IMR-90 (cell line): ENCODE measurements at regions not wholly inside any gene's neighbourhood (a gene's known extent, or its start where the extent isn't known, plus 50 kb on each side); places are given as distances from the start of the nearest gene placed in this dataset.

Experiments
- ATAC-seq: fragments of 200-7000 bp; cut with Tn5 transposase; 2 replicates; pipeline ENCODE4 v1.9.1; 2020; ENCODE audit warnings: low read depth, mild to moderate bottlenecking, moderate library complexity
- BruUV-seq: library from RNA; stranded (reverse); fragments of 400-500 nt; replicated peaks from 2 replicates; lab custom pipeline; 2021; lab: Mats Ljungman, UMichigan
- CTCF ChIA-PET: fragments of 300-600 bp; formaldehyde crosslinking; extraction: SDS; loops from one replicate; lab custom pipeline; 2021; ENCODE audit warnings: antibody characterized with exemption; lab: Yijun Ruan, JAX
- POLR2A ChIA-PET: fragments of 300-600 bp; sonication (Branson Sonifier 250); formaldehyde crosslinking; loops from one replicate; lab custom pipeline; 2022; ENCODE audit warnings: antibody characterized with exemption; ENCODE audit not compliant: unreplicated experiment; lab: Charles Lee
- DNase-seq: peaks from one replicate; pipeline ENCODE4 v3.0.0; 2013
- H2AFZ ChIP-seq: replicated peaks from 2 replicates; pipeline ENCODE3; 2013; ENCODE audit warnings: low read length, mild to moderate bottlenecking; ENCODE audit not compliant: poor library complexity
- H2AK5ac ChIP-seq: 2 replicates; pipeline ENCODE4 v1.6.1; 2013; ENCODE audit warnings: low read depth, low read length, inconsistent platforms
- H2AK9ac ChIP-seq: replicated peaks from 2 replicates; pipeline ENCODE3; 2013; ENCODE audit warnings: mild to moderate bottlenecking, low read depth, low read length, moderate library complexity; ENCODE audit not compliant: poor library complexity
- H2BK120ac ChIP-seq: 2 replicates; pipeline ENCODE4 v1.6.1; 2013; ENCODE audit warnings: low read depth, low read length, inconsistent platforms
- H2BK15ac ChIP-seq: 3 replicates; pipeline ENCODE4 v1.6.1; 2013; ENCODE audit warnings: low read depth, low read length, inconsistent platforms
- H2BK20ac ChIP-seq: 2 replicates; pipeline ENCODE4 v1.6.1; 2013; ENCODE audit warnings: low read depth, mild to moderate bottlenecking, inconsistent platforms, low read length, moderate library complexity
- H2BK5ac ChIP-seq: 2 replicates; pipeline ENCODE4 v1.6.1; 2013; ENCODE audit warnings: mild to moderate bottlenecking, low read depth, low read length, inconsistent platforms; ENCODE audit not compliant: poor library complexity, severe bottlenecking
- H3K14ac ChIP-seq: replicated peaks from 2 replicates; pipeline ENCODE4 v1.6.1; 2013; ENCODE audit warnings: low read depth, low read length, inconsistent platforms
- H3K18ac ChIP-seq: 2 replicates; pipeline ENCODE4 v1.6.1; 2013; ENCODE audit warnings: low read depth, low read length, control low read depth
- H3K23ac ChIP-seq: 2 replicates; pipeline ENCODE4 v1.6.1; 2013; ENCODE audit warnings: low read depth, low read length, inconsistent platforms
- H3K27ac ChIP-seq: 2 replicates; pipeline ENCODE4 v1.5.1; 2013; ENCODE audit warnings: mild to moderate bottlenecking, control low read depth, low read length; ENCODE audit not compliant: insufficient read depth
- H3K27me3 ChIP-seq: 2 replicates; pipeline ENCODE4 v1.6.1; 2013; ENCODE audit warnings: low read length; ENCODE audit not compliant: control insufficient read depth, insufficient read depth
- H3K36me3 ChIP-seq: 2 replicates; pipeline ENCODE4 v1.6.1; 2013; ENCODE audit warnings: low read length, mixed read lengths; ENCODE audit not compliant: control insufficient read depth, insufficient read depth
- H3K4ac ChIP-seq: 2 replicates; pipeline ENCODE4 v1.6.1; 2013; ENCODE audit warnings: low read depth, low read length, inconsistent platforms
- H3K4me1 ChIP-seq: 2 replicates; pipeline ENCODE4 v1.6.1; 2013; ENCODE audit warnings: low read length, mixed read lengths; ENCODE audit not compliant: control insufficient read depth, insufficient read depth
- H3K4me2 ChIP-seq: 2 replicates; pipeline ENCODE4 v1.6.1; 2013; ENCODE audit warnings: low read depth, mild to moderate bottlenecking, control low read depth, low read length, moderate library complexity
- H3K4me3 ChIP-seq: 2 replicates; pipeline ENCODE4 v1.5.1; 2013; ENCODE audit warnings: low read depth, mild to moderate bottlenecking, control low read depth, low read length, moderate library complexity; ENCODE audit not compliant: insufficient read depth
- H3K56ac ChIP-seq: 2 replicates; pipeline ENCODE4 v1.6.1; 2013; ENCODE audit warnings: low read length, inconsistent platforms; ENCODE audit not compliant: insufficient read depth; ENCODE audit errors: extremely low read depth
- H3K79me1 ChIP-seq, 2 experiments: 2 replicates each; pipeline ENCODE4 v1.6.1; 2013; ENCODE audit warnings: low read length in 2 of 2, inconsistent platforms in 1 of 2, low read depth in 1 of 2
- H3K9ac ChIP-seq: 2 replicates; pipeline ENCODE4 v1.6.1; 2013; ENCODE audit warnings: low read depth, low read length, control low read depth
- H3K9me1 ChIP-seq: 2 replicates; pipeline ENCODE4 v1.6.1; 2013; ENCODE audit warnings: low read length, inconsistent platforms; ENCODE audit not compliant: insufficient read depth
- H3K9me3 ChIP-seq: 2 replicates; pipeline ENCODE4 v1.6.1; 2013; ENCODE audit warnings: low read length; ENCODE audit not compliant: control insufficient read depth, insufficient read depth
- H4K20me1 ChIP-seq: 2 replicates; pipeline ENCODE4 v1.6.1; 2013; ENCODE audit warnings: low read length, inconsistent platforms; ENCODE audit not compliant: insufficient read depth
- H4K5ac ChIP-seq: 2 replicates; pipeline ENCODE4 v1.6.1; 2013; ENCODE audit warnings: mild to moderate bottlenecking, low read depth, low read length, control low read depth
- H4K8ac ChIP-seq, 2 experiments: 2 replicates each; pipeline ENCODE4 v1.6.1; 2013; ENCODE audit warnings: low read depth in 2 of 2, low read length in 2 of 2, control low read depth in 1 of 2, inconsistent platforms in 1 of 2
- H4K91ac ChIP-seq: 2 replicates; pipeline ENCODE4 v1.6.1; 2013; ENCODE audit warnings: low read depth, low read length, inconsistent platforms; ENCODE audit not compliant: insufficient read depth
- BHLHE40 ChIP-seq: fragments of 150-350 bp; IDR thresholded peaks from 2 replicates; pipeline ENCODE4 v1.6.1; 2016; ENCODE audit warnings: mild to moderate bottlenecking, low read depth, low read length
- CEBPB ChIP-seq: IDR thresholded peaks from 2 replicates; pipeline ENCODE4 v1.6.1; 2012; ENCODE audit warnings: low read depth, low read length, improper control_type of control experiment
- CHD1 ChIP-seq: IDR thresholded peaks from 2 replicates; pipeline ENCODE4 v1.6.1; 2012; ENCODE audit warnings: low read depth, low read length, improper control_type of control experiment
- CTCF ChIP-seq: conservative IDR thresholded peaks from 2 replicates; pipeline ENCODE4 v1.5.1; 2012; ENCODE audit warnings: mild to moderate bottlenecking, low read depth, low read length, improper control_type of control experiment
- RAD21 ChIP-seq: IDR thresholded peaks from 2 replicates; pipeline ENCODE4 v1.6.1; 2012; ENCODE audit warnings: low read length, improper control_type of control experiment
- RCOR1 ChIP-seq: IDR thresholded peaks from 2 replicates; pipeline ENCODE4 v1.6.1; 2012; ENCODE audit warnings: mild to moderate bottlenecking, low read length, improper control_type of control experiment; ENCODE audit not compliant: insufficient replicate concordance
- RFX5 ChIP-seq: IDR thresholded peaks from 2 replicates; pipeline ENCODE4 v1.8.0; 2012; ENCODE audit warnings: low read depth, mild to moderate bottlenecking, low read length, moderate library complexity
- SMC3 ChIP-seq: fragments of 150-350 bp; IDR thresholded peaks from 2 replicates; pipeline ENCODE4 v1.6.1; 2016; ENCODE audit warnings: low read depth, mild to moderate bottlenecking, antibody characterized with exemption, low read length, moderate library complexity
- WGBS, 2 experiments: methylation state at CpG; one replicate each; pipeline versions ENCODE4 v1.1.5 to v1.1.7; 2013; ENCODE audit warnings: missing lambda C conversion rate in 2 of 2; ENCODE audit not compliant: insufficient read length in 1 of 2; ENCODE audit errors: extremely low coverage in 2 of 2; 5-methylcytosine and 5-hydroxymethylcytosine counted together
- dilution Hi-C: fragments of 300-500 bp; cut with HindIII; formaldehyde crosslinking; loops from one replicate; pipeline ENCODE4 v1.14.3; 2018; ENCODE audit warnings: low sequenced_read_pairs; ENCODE audit not compliant: unreplicated experiment
- in situ Hi-C: fragments of 300-500 bp; cut with MboI; formaldehyde crosslinking; loops from 3 replicates; pipeline ENCODE4 v1.14.3; 2019; ENCODE audit warnings: low sequenced_read_pairs, inconsistent platforms, mixed read lengths
- intact Hi-C: fragments of 100-400 bp; cut with micrococcal nuclease; formaldehyde crosslinking; loops from 2 replicates; pipeline ENCODE4 v1.10.0; 2022

GRCh38 chr10:121183236-121183635, 332.1 kb downstream of the WDR11 start:
- Histone ChIP-seq H2BK15ac (no peak overlapping the region), H2BK5ac (no peak overlapping the region), H3K9me3 (peaks cover 20% of the 10 kb centered on the region), H2BK120ac (no peak overlapping the region), H3K27ac (no peak overlapping the region), H2AK9ac (no peak overlapping the region), H3K4me1 (no peaks in the 10 kb centered on the region), H3K56ac (no peak overlapping the region), H2AK5ac (no peak overlapping the region), H4K8ac (no peak overlapping the region), H3K79me1 (no peaks in the 10 kb centered on the region), H3K14ac (no peak overlapping the region), H3K4ac (no peak overlapping the region), H3K36me3 (no peaks in the 10 kb centered on the region), H3K27me3 (no peaks in the 10 kb centered on the region), H3K23ac (no peak overlapping the region), H3K4me2 (no peak overlapping the region), H4K5ac (no peak overlapping the region), H3K18ac (no peak overlapping the region), H3K9ac (no peak overlapping the region), H2BK20ac (no peak overlapping the region), H3K9me1 (no peaks in the 10 kb centered on the region), H2AFZ (no peak overlapping the region), H3K4me3 (no peak overlapping the region), H4K91ac (no peak overlapping the region), H4K20me1 (no peaks in the 10 kb centered on the region)
- POLR2A ChIA-PET = no interaction called here
- ATAC-seq (no peak), DNase-seq (no peak)
- TF ChIP-seq BHLHE40 (no peak), SMC3 (no peak), CHD1 (no peak), RCOR1 (no peak), CEBPB (no peak), CTCF (no peak), RAD21 (no peak), RFX5 (no peak)
- in situ Hi-C loops (no loop called here), dilution Hi-C loops (no loop called here), intact Hi-C loops (no loop called here)
- no TSS peak for BruUV-seq
- WGBS, 2 experiments = no CpG with 5 or more reads among the region's 4 CpGs
- CTCF ChIA-PET = no interaction called here
